SU-DHL-6 (cell line): ENCODE measurements at regions not wholly inside any gene's neighbourhood (a gene's known extent, or its start where the extent isn't known, plus 50 kb on each side); places are given as distances from the start of the nearest gene placed in this dataset.
A peak's percentile ranks its signal among the peaks of the same experiment; 100 is the strongest.

Experiments
- H2AFZ ChIP-seq: fragments of 200-600 bp; sonication (generic); 2 replicates; pipeline ENCODE4 v1.6.1; 2014; ENCODE audit warnings: low read depth, mild to moderate bottlenecking, moderate library complexity, mixed read lengths, antibody characterized with exemption, low read length; ENCODE audit not compliant: severe bottlenecking
- H3F3A ChIP-seq: fragments of 200-600 bp; shearing (Covaris generic); 2 replicates; pipeline ENCODE4 v1.6.0; 2016; ENCODE audit warnings: antibody characterized with exemption, mild to moderate bottlenecking; ENCODE audit not compliant: insufficient read depth
- H3K27ac ChIP-seq: fragments of 200-600 bp; sonication (generic); 2 replicates; pipeline ENCODE4 v1.5.1; 2016; ENCODE audit warnings: low read depth, mild to moderate bottlenecking, low read length, moderate library complexity, mixed read lengths
- H3K27me3 ChIP-seq: fragments of 200-600 bp; sonication (generic), shearing (Covaris generic); 2 replicates; pipeline ENCODE4 v1.6.0; 2014; ENCODE audit warnings: mild to moderate bottlenecking, low read length
- H3K36me3 ChIP-seq: fragments of 200-600 bp; sonication (generic); 2 replicates; pipeline ENCODE4 v1.6.1; 2014; ENCODE audit warnings: mild to moderate bottlenecking, low read length, mixed read lengths
- H3K4me2 ChIP-seq: fragments of 300-600, 200-600 bp; shearing (Covaris generic), sonication (generic); 2 replicates; pipeline ENCODE4 v1.6.0; 2014; ENCODE audit warnings: low read length, low read depth, mild to moderate bottlenecking; ENCODE audit not compliant: poor library complexity, severe bottlenecking
- H3K4me3 ChIP-seq: fragments of 200-600 bp; sonication (generic); 2 replicates; pipeline ENCODE4 v1.5.1; 2014; ENCODE audit warnings: antibody characterized with exemption, low read length, mild to moderate bottlenecking, mixed read lengths; ENCODE audit not compliant: insufficient read depth, poor library complexity, severe bottlenecking
- H3K79me2 ChIP-seq: fragments of 200-600 bp; sonication (generic); 2 replicates; pipeline ENCODE4 v1.6.1; 2014; ENCODE audit warnings: mild to moderate bottlenecking, low read length, moderate library complexity; ENCODE audit not compliant: insufficient read depth
- H3K9ac ChIP-seq: fragments of 200-600 bp; sonication (generic); 2 replicates; pipeline ENCODE4 v1.7.0; 2014; ENCODE audit warnings: mild to moderate bottlenecking, low read length
- H3K9me2 ChIP-seq: fragments of 200-600 bp; sonication (generic); replicated peaks from 2 replicates; pipeline ENCODE4 v1.6.1; 2014; ENCODE audit warnings: low read length; ENCODE audit not compliant: insufficient read depth
- H3K9me3 ChIP-seq: fragments of 200-600 bp; sonication (generic); 2 replicates; pipeline ENCODE4 v1.6.1; 2014; ENCODE audit warnings: low read length, mixed read lengths; ENCODE audit not compliant: insufficient read depth
- H4K20me1 ChIP-seq: fragments of 200-600 bp; sonication (generic); 2 replicates; pipeline ENCODE4 v1.6.1; 2014; ENCODE audit warnings: low read depth, mild to moderate bottlenecking, antibody characterized with exemption, low read length, moderate library complexity, mixed read lengths
- CTCF ChIP-seq: fragments of 200-600 bp; sonication (generic); IDR thresholded peaks from one replicate; pipeline ENCODE4 v1.5.1; 2017; ENCODE audit warnings: antibody characterized with exemption, mild to moderate bottlenecking, low read length, moderate library complexity; ENCODE audit not compliant: insufficient read depth, poor library complexity, severe bottlenecking
- EZH2phosphoT487 ChIP-seq: fragments of 200-600 bp; sonication (generic), shearing (Covaris generic); conservative IDR thresholded peaks from 2 replicates; pipeline ENCODE4 v1.6.1; 2018; ENCODE audit warnings: mild to moderate bottlenecking, antibody characterized with exemption, low read length, moderate library complexity, mixed read lengths

- H3K27me3 ChIP-seq = no peaks in the 10 kb centered on the region
- no peaks in the 10 kb centered on the region for H3F3A ChIP-seq
- H3K9me3 ChIP-seq = no peaks in the 10 kb centered on the region
- TF ChIP-seq CTCF (no peak), EZH2phosphoT487 (no peak)
- no peaks in the 10 kb centered on the region for H3K9me2 ChIP-seq
- peak overlapping the region; percentile 1 for H2AFZ ChIP-seq
- H3K79me2 ChIP-seq = no peaks in the 10 kb centered on the region
- H3K4me2 ChIP-seq = no peak overlapping the region
- no peak overlapping the region for H3K4me3 ChIP-seq
- H4K20me1 ChIP-seq = no peaks in the 10 kb centered on the region
- H3K9ac ChIP-seq = no peak overlapping the region
- no peak overlapping the region for H3K27ac ChIP-seq
- H3K36me3 ChIP-seq = no peaks in the 10 kb centered on the region
These were observed 488.0 kb downstream of the MDFIC start for GRCh38 chr7:115409682-115410433.

- H3K4me3 ChIP-seq = no peak overlapping the region
- H3K9me2 ChIP-seq = no peaks in the 10 kb centered on the region
These were observed 484.3 kb downstream of the MDFIC start for GRCh38 chr7:115406219-115406618.

GRCh38 chr7:115387137-115387536 is 465.2 kb downstream of the MDFIC start:
- H3K9me2 ChIP-seq = no peaks in the 10 kb centered on the region
- H3K4me2 ChIP-seq = no peak overlapping the region
- H4K20me1 ChIP-seq = no peaks in the 10 kb centered on the region
- no peaks in the 10 kb centered on the region for H3K27me3 ChIP-seq
- H3K4me3 ChIP-seq = no peak overlapping the region
- TF ChIP-seq CTCF (no peak), EZH2phosphoT487 (no peak)
- H3K9ac ChIP-seq = no peak overlapping the region
- H3K36me3 ChIP-seq = no peaks in the 10 kb centered on the region
- no peaks in the 10 kb centered on the region for H3K79me2 ChIP-seq
- H3F3A ChIP-seq = no peaks in the 10 kb centered on the region
- H3K27ac ChIP-seq = no peak overlapping the region
- no peaks in the 10 kb centered on the region for H3K9me3 ChIP-seq
- H2AFZ ChIP-seq = no peak overlapping the region

More at GRCh38 chr7:115406219-115406618, 484.3 kb downstream of the MDFIC start:
- TF ChIP-seq EZH2phosphoT487 = no peak
- no peak for TF ChIP-seq CTCF
- no peak overlapping the region for H3K27ac ChIP-seq
- H3K9me3 ChIP-seq = no peaks in the 10 kb centered on the region
- H3K79me2 ChIP-seq = no peaks in the 10 kb centered on the region
- no peaks in the 10 kb centered on the region for H3F3A ChIP-seq
- no peak overlapping the region for H3K9ac ChIP-seq
- H2AFZ ChIP-seq = no peak overlapping the region
- no peaks in the 10 kb centered on the region for H3K36me3 ChIP-seq
- no peaks in the 10 kb centered on the region for H3K27me3 ChIP-seq
- H3K4me2 ChIP-seq = no peak overlapping the region
- no peaks in the 10 kb centered on the region for H4K20me1 ChIP-seq
